Stimulated activated naive B cell treated with anti-CD40 and anti-IgM and Interleukin-4, amounts not matched to agents 10 μg/mL and 1 μg/mL and 100 μg/mL, for 72 hours (primary cell): ENCODE measurements at regions not wholly inside any gene's neighbourhood (a gene's known extent, or its start where the extent isn't known, plus 50 kb on each side); places are given as distances from the start of the nearest gene placed in this dataset.
A peak's percentile ranks its signal among the peaks of the same experiment; 100 is the strongest.

ENCODE experiments used
- ATAC-seq, 2 donors: fragments of 150-1000 bp; cut with Tn5 transposase; replicated peaks; 2 replicates each; pipeline ENCODE4 v1.10.0; 2021; ENCODE audit warnings: moderate library complexity in 1 of 2
- DNase-seq: peaks from one replicate; pipeline ENCODE4 v3.0.0; 2021
- H3K27ac Mint-ChIP-seq: one replicate; pipeline ENCODE4 v1.8.0; 2022; ENCODE audit warnings: mild to moderate bottlenecking, mixed read lengths
- H3K27me3 Mint-ChIP-seq, 2 donors: one replicate each; pipeline ENCODE4 v1.8.0; 2022; ENCODE audit warnings: mixed read lengths in 2 of 2
- H3K36me3 Mint-ChIP-seq, 2 donors: one replicate each; pipeline ENCODE4 v1.8.0; 2022; ENCODE audit warnings: mixed read lengths in 2 of 2, mild to moderate bottlenecking in 1 of 2
- H3K4me1 Mint-ChIP-seq, 2 donors: one replicate each; pipeline ENCODE4 v1.8.0; 2022; ENCODE audit warnings: mixed read lengths in 2 of 2, mild to moderate bottlenecking in 1 of 2
- H3K4me3 Mint-ChIP-seq, 2 donors: one replicate each; pipeline ENCODE4 v1.8.0; 2022; ENCODE audit warnings: mild to moderate bottlenecking in 2 of 2, mixed read lengths in 2 of 2, moderate library complexity in 1 of 2
- H3K9me3 Mint-ChIP-seq, 2 donors: one replicate each; pipeline ENCODE4 v1.8.0; 2022; ENCODE audit warnings: mixed read lengths in 2 of 2, mild to moderate bottlenecking in 1 of 2

- Mint-ChIP-seq H3K4me1 (no peaks in the 10 kb centered on the region), H3K27me3 (peaks cover 12 to 22% of the 10 kb centered on the region in 2 donors), H3K36me3 (no peaks in the 10 kb centered on the region), H3K9me3 (peaks cover 0 to 4% of the 10 kb centered on the region in 2 donors), H3K4me3 (no peak overlapping the region), H3K27ac (no peak overlapping the region)
- ATAC-seq, result no peak
- DNase-seq, result no peak
Observed at GRCh38 chr4:122555216-122555615, 65.7 kb downstream of the IL21 start.

GRCh38 chr4:122553432-122553831 lies 67.4 kb downstream of the IL21 start:
- Mint-ChIP-seq H3K9me3 (peaks cover 0 to 2% of the 10 kb centered on the region in 2 donors), H3K4me1 (no peaks in the 10 kb centered on the region), H3K4me3 (no peak overlapping the region), H3K27me3 (peaks cover 15 to 22% of the 10 kb centered on the region in 2 donors), H3K36me3 (no peaks in the 10 kb centered on the region), H3K27ac (no peak overlapping the region)
- no peak for ATAC-seq
- DNase-seq, result no peak

GRCh38 chr4:122552898-122553297 lies 68.0 kb downstream of the IL21 start:
- ATAC-seq (no peak), DNase-seq (no peak)
- Mint-ChIP-seq H3K27ac (no peak overlapping the region), H3K4me3 (no peak overlapping the region), H3K9me3 (peaks cover 0 to 2% of the 10 kb centered on the region in 2 donors), H3K27me3 (peaks cover 15 to 22% of the 10 kb centered on the region in 2 donors), H3K4me1 (no peaks in the 10 kb centered on the region), H3K36me3 (no peaks in the 10 kb centered on the region)

GRCh38 chr4:122548886-122549630 lies 71.8 kb downstream of the IL21 start:
- H3K4me1 Mint-ChIP-seq, result no peaks in the 10 kb centered on the region
- H3K27me3 Mint-ChIP-seq, result peaks cover 6 to 8% of the 10 kb centered on the region in 2 donors
- DNase-seq (no peak), ATAC-seq (peak in 1 of 2 donors; percentile 27)
- H3K27ac Mint-ChIP-seq, result no peak overlapping the region
- H3K9me3 Mint-ChIP-seq, result no peaks in the 10 kb centered on the region
- H3K36me3 Mint-ChIP-seq, result no peaks in the 10 kb centered on the region
- H3K4me3 Mint-ChIP-seq, result no peak overlapping the region

GRCh38 chr4:122548452-122548851 lies 72.4 kb downstream of the IL21 start:
- Mint-ChIP-seq H3K4me3 (no peak overlapping the region), H3K36me3 (no peaks in the 10 kb centered on the region), H3K9me3 (no peaks in the 10 kb centered on the region), H3K27ac (no peak overlapping the region), H3K27me3 (peaks cover 5% of the 10 kb centered on the region in 2 donors), H3K4me1 (no peaks in the 10 kb centered on the region)
- ATAC-seq, result no peak
- no peak for DNase-seq

- no peaks in the 10 kb centered on the region for H3K36me3 Mint-ChIP-seq
- no peak overlapping the region for H3K27ac Mint-ChIP-seq
- no peak for DNase-seq
- no peak overlapping the region for H3K4me3 Mint-ChIP-seq
- ATAC-seq, result peak; percentile 57 to 81
- H3K9me3 Mint-ChIP-seq, result peaks cover 0 to 1% of the 10 kb centered on the region in 2 donors
- H3K4me1 Mint-ChIP-seq, result no peaks in the 10 kb centered on the region
- H3K27me3 Mint-ChIP-seq, result peaks cover 0 to 5% of the 10 kb centered on the region in 2 donors
Observed at GRCh38 chr4:122542411-122543236, 78.2 kb downstream of the IL21 start.

GRCh38 chr4:122541996-122542395 lies 78.9 kb downstream of the IL21 start:
- DNase-seq, result no peak
- H3K4me1 Mint-ChIP-seq, result no peaks in the 10 kb centered on the region
- peaks cover 0 to 1% of the 10 kb centered on the region in 2 donors for H3K9me3 Mint-ChIP-seq
- no peaks in the 10 kb centered on the region for H3K36me3 Mint-ChIP-seq
- no peak overlapping the region for H3K27ac Mint-ChIP-seq
- no peak overlapping the region for H3K4me3 Mint-ChIP-seq
- peaks cover 0 to 5% of the 10 kb centered on the region in 2 donors for H3K27me3 Mint-ChIP-seq
- ATAC-seq, result peak in 1 of 2 donors; percentile 16

GRCh38 chr4:122540838-122541237 lies 80.0 kb downstream of the IL21 start:
- Mint-ChIP-seq H3K27ac (no peak overlapping the region), H3K36me3 (no peaks in the 10 kb centered on the region), H3K4me3 (no peak overlapping the region), H3K9me3 (peaks cover 0 to 3% of the 10 kb centered on the region in 2 donors), H3K27me3 (peaks cover 0 to 5% of the 10 kb centered on the region in 2 donors), H3K4me1 (no peaks in the 10 kb centered on the region)
- DNase-seq (no peak), ATAC-seq (no peak)

GRCh38 chr4:122539861-122540465 lies 80.9 kb downstream of the IL21 start:
- H3K27me3 Mint-ChIP-seq, result peaks cover 0 to 5% of the 10 kb centered on the region in 2 donors
- H3K4me3 Mint-ChIP-seq, result no peak overlapping the region
- DNase-seq, result no peak
- ATAC-seq, result peak in 1 of 2 donors; percentile 49
- H3K27ac Mint-ChIP-seq, result no peak overlapping the region
- H3K9me3 Mint-ChIP-seq, result peaks cover 0 to 3% of the 10 kb centered on the region in 2 donors
- H3K36me3 Mint-ChIP-seq, result no peaks in the 10 kb centered on the region
- H3K4me1 Mint-ChIP-seq, result no peaks in the 10 kb centered on the region

GRCh38 chr4:122537388-122538135 lies 81.0 kb upstream of the IL2 start:
- Mint-ChIP-seq H3K36me3 (no peaks in the 10 kb centered on the region), H3K4me1 (no peaks in the 10 kb centered on the region), H3K27ac (no peak overlapping the region), H3K9me3 (peaks cover 2 to 7% of the 10 kb centered on the region in 2 donors), H3K4me3 (no peak overlapping the region), H3K27me3 (no peaks in the 10 kb centered on the region)
- DNase-seq, result no peak
- ATAC-seq, result no peak

- H3K27ac Mint-ChIP-seq, result no peak overlapping the region
Observed at GRCh38 chr4:122536001-122536400, 79.5 kb upstream of the IL2 start.

GRCh38 chr4:122534776-122535175 lies 78.3 kb upstream of the IL2 start:
- H3K4me1 Mint-ChIP-seq, result no peaks in the 10 kb centered on the region
- no peak overlapping the region for H3K27ac Mint-ChIP-seq
- peaks cover 2 to 6% of the 10 kb centered on the region in 2 donors for H3K9me3 Mint-ChIP-seq
- ATAC-seq (no peak), DNase-seq (no peak)
- H3K4me3 Mint-ChIP-seq, result no peak overlapping the region
- H3K36me3 Mint-ChIP-seq, result no peaks in the 10 kb centered on the region
- no peaks in the 10 kb centered on the region for H3K27me3 Mint-ChIP-seq

More at GRCh38 chr4:122536001-122536400, 79.5 kb upstream of the IL2 start:
- no peak overlapping the region for H3K4me3 Mint-ChIP-seq
- no peak for ATAC-seq
- no peaks in the 10 kb centered on the region for H3K27me3 Mint-ChIP-seq
- DNase-seq, result no peak
- peaks cover 2 to 6% of the 10 kb centered on the region in 2 donors for H3K9me3 Mint-ChIP-seq
- no peaks in the 10 kb centered on the region for H3K4me1 Mint-ChIP-seq
- H3K36me3 Mint-ChIP-seq, result no peaks in the 10 kb centered on the region

GRCh38 chr4:122533841-122534240 lies 77.3 kb upstream of the IL2 start:
- Mint-ChIP-seq H3K4me3 (no peak overlapping the region), H3K9me3 (peaks cover 2 to 6% of the 10 kb centered on the region in 2 donors), H3K27me3 (no peaks in the 10 kb centered on the region), H3K4me1 (no peaks in the 10 kb centered on the region), H3K27ac (no peak overlapping the region), H3K36me3 (no peaks in the 10 kb centered on the region)
- ATAC-seq (no peak), DNase-seq (no peak)

GRCh38 chr4:122532766-122533165 lies 76.2 kb upstream of the IL2 start:
- Mint-ChIP-seq H3K4me1 (no peaks in the 10 kb centered on the region), H3K27ac (no peak overlapping the region), H3K9me3 (peaks cover 2 to 6% of the 10 kb centered on the region in 2 donors), H3K27me3 (no peaks in the 10 kb centered on the region), H3K36me3 (no peaks in the 10 kb centered on the region), H3K4me3 (no peak overlapping the region)
- ATAC-seq, result no peak
- no peak for DNase-seq
